ENCODE measurements at regions not wholly inside any gene's neighbourhood (a gene's known extent, or its start where the extent isn't known, plus 50 kb on each side); places are given as distances from the start of the nearest gene placed in this dataset.

DNA sequence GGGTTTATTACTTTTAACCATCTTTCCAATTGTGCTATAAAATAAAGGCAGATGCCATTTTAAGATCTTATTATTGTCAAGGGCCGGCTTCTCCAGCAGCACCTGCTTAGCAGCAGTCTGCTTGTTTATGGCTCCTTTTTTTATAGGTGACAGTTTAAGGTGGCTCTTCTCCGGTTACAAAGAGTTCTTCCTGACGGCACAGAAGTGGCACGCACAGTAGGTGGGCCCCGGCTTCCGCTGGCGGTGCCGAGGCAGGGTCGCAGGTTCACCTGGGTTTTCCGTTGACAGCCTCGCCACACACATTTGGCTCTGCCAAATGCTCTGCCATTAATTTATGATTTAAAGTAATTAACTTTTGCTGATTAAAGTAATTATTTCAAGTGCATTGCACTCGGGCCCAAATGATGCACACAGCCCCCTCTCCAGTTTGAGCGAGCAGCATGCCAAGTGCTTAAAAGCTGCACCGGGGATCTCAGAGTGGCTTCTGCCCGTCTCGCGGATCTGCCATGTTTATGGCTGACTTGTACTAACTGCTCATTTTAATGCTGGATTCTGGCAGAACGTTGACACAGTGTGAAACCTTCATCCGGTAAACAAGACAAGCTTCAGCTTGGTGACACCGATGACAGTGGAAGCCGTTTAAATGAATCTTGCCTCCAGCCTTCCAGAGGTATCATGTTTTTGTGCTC, 355.1 kb upstream of the MKI67 start:
- TF ChIP-seq, protein P1, sequence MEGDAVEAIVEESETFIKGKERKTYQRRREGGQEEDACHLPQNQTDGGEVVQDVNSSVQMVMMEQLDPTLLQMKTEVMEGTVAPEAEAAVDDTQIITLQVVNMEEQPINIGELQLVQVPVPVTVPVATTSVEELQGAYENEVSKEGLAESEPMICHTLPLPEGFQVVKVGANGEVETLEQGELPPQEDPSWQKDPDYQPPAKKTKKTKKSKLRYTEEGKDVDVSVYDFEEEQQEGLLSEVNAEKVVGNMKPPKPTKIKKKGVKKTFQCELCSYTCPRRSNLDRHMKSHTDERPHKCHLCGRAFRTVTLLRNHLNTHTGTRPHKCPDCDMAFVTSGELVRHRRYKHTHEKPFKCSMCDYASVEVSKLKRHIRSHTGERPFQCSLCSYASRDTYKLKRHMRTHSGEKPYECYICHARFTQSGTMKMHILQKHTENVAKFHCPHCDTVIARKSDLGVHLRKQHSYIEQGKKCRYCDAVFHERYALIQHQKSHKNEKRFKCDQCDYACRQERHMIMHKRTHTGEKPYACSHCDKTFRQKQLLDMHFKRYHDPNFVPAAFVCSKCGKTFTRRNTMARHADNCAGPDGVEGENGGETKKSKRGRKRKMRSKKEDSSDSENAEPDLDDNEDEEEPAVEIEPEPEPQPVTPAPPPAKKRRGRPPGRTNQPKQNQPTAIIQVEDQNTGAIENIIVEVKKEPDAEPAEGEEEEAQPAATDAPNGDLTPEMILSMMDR (conservative IDR thresholded peaks at IDR 0.05; ENCODE audit: low read depth, low read length), result no peak
- no peak for DNase-seq (ENCODE audit: low read depth)
- H3K4me3 ChIP-seq (ENCODE audit: low read length), result no peak overlapping the region

DNA sequence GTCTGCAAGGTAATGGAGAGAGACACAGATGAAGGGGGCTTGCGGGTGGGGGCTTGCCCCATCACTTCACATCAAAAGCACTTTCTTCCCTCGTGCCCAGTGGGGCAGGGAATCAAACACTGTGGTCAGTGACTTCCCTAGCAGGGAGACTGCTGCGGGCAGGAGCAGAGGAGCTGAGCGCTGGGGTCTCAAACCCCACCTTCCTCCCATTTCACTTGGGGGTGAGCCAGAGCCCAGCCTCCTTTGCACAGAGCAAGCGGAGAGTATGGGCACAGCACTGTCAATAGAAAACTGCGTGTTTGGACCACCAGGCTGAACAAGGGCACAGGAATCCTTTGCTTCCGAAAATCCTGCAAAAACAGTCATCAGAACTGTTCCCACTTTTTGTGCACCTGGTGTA, 355.8 kb upstream of the MKI67 start:
- no peak overlapping the region for H3K4me3 ChIP-seq (ENCODE audit: low read length)
- DNase-seq (ENCODE audit: low read depth), result no peak
- TF ChIP-seq, protein P1 (conservative IDR thresholded peaks at IDR 0.05; ENCODE audit: low read depth, low read length), result no peak

DNA sequence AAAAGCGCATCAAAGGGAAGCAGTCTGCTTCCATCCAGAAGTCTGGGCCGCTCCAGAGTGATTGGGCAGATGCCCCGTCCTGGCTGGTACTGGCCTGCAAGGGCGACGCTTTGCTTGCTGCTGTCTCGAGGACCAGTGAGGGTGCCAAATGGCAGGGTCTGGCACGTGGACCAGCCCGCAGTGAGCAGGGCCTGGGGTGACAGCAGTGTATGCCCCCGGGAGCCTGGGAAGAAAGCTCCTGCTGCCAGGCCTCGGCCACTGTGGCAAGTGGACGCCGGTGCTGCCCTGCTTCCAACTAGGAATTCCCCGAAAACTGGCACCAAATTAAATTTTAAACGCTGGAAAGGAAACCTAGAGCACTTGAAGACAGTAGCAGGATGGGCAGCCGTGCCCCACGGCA, 357.0 kb upstream of the MKI67 start:
- TF ChIP-seq, protein P1 (conservative IDR thresholded peaks at IDR 0.05; ENCODE audit: low read depth, low read length), result no peak
- DNase-seq (ENCODE audit: low read depth), result no peak
- no peak overlapping the region for H3K4me3 ChIP-seq (ENCODE audit: low read length)

DNA sequence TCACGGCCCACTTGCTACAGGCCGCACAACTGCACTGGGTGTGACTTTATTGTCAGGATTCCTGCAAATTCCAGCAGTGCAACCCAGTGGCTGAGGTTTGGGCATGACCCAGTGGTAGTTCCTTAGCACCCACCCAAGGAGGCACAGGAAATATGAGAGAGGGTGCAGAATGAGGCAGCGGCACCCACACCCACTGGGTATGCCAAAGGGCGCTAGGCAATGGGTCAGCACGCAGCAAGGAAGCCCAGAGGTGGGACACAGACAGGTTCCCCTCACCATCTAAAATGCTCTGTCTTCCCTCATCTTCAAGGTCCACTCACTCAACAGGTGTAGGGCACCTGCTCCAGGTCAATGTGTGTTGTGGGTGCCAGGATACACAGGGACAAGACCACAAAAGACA, 357.8 kb upstream of the MKI67 start:
- DNase-seq (ENCODE audit: low read depth), result no peak
- no peak overlapping the region for H3K4me3 ChIP-seq (ENCODE audit: low read length)
- TF ChIP-seq, protein P1 (conservative IDR thresholded peaks at IDR 0.05; ENCODE audit: low read depth, low read length), result no peak

DNA sequence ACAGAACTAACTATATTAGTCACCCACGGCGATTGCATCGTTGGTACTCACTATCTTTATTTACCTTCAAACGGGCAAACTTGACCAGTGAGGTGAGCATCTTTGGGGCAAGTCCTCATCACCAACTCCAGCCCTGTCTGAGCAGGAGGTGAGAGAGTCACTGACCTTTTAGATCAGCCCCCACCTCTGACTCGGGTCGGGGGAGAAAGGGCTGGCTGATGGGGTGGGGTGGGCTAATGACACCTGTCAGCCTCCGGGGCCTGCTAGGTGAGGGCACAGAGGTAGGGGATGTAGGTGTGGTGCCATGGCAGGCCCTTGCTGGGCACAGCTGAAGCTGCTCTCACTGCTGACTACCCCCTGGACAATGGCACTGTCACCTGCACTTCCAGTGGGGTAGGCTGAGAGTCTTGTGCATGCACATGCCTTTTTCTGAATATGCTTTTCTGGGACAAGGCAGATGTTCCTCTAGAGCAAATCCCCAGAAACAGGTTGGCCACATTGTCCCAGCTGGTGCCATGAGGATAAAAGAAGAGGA, 359.5 kb upstream of the MKI67 start:
- DNase-seq (ENCODE audit: low read depth), result no peak
- H3K4me3 ChIP-seq (ENCODE audit: low read length), result no peak overlapping the region
- TF ChIP-seq, protein P1 (conservative IDR thresholded peaks at IDR 0.05; ENCODE audit: low read depth, low read length), result no peak

DNA sequence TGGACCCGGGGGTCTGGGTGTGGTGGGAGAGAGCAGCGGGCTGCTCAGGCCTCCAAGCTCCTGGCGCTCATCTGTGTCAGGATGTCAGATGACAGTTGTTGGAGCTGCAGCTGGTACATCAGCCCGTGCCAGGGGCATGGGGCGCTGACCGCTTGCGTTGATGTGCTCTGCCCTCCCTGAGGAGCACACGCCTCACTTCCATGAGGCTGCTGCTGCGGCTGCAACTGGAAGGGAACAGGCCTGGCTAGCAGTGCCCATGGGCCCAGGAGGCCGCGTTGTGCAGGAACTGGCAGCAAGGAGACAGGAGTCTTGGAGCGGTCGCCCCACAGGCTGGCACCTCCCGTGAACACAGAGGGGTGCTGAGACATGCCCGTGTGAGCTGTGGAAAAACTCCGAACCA, 361.3 kb upstream of the MKI67 start:
- TF ChIP-seq, protein P1 (conservative IDR thresholded peaks at IDR 0.05; ENCODE audit: low read depth, low read length), result no peak
- no peak for DNase-seq (ENCODE audit: low read depth)
- no peak overlapping the region for H3K4me3 ChIP-seq (ENCODE audit: low read length)
